Epithelial cell of prostate (primary cell): ENCODE measurements at regions not wholly inside any gene's neighbourhood (a gene's known extent, or its start where the extent isn't known, plus 50 kb on each side); places are given as distances from the start of the nearest gene placed in this dataset.

ENCODE experiments used
- DNase-seq: peaks from one replicate; pipeline ENCODE4 v3.0.0-alpha.2; 2011; ENCODE audit warnings: low read depth, low spot score
- H3K27ac ChIP-seq: fragments of 450-650 bp; 2 replicates; pipeline ENCODE4 v1.5.1; 2017; ENCODE audit warnings: mild to moderate bottlenecking

GRCh38 chr1:98251497-98251896, 330.7 kb upstream of the DPYD start:
- no peak for DNase-seq
- H3K27ac ChIP-seq = no peak overlapping the region

GRCh38 chr1:98232678-98233077, 311.8 kb upstream of the DPYD start:
- no peak for DNase-seq
- no peak overlapping the region for H3K27ac ChIP-seq

- H3K27ac ChIP-seq = no peak overlapping the region
- DNase-seq = no peak
Observed at GRCh38 chr1:98222706-98223105, 301.9 kb upstream of the DPYD start.

- no peak for DNase-seq
- no peak overlapping the region for H3K27ac ChIP-seq
Observed at GRCh38 chr1:98221923-98222322, 301.1 kb upstream of the DPYD start.

- DNase-seq = no peak
- no peak overlapping the region for H3K27ac ChIP-seq
Observed at GRCh38 chr1:98217601-98218000, 296.8 kb upstream of the DPYD start.

GRCh38 chr1:98216304-98216703, 295.5 kb upstream of the DPYD start:
- no peak overlapping the region for H3K27ac ChIP-seq
- DNase-seq = no peak

- DNase-seq = no peak
- H3K27ac ChIP-seq = no peak overlapping the region
Observed at GRCh38 chr1:98211271-98211845, 290.5 kb upstream of the DPYD start.

GRCh38 chr1:98210563-98210962, 289.7 kb upstream of the DPYD start:
- H3K27ac ChIP-seq = no peak overlapping the region
- DNase-seq = no peak

GRCh38 chr1:98210064-98210463, 289.2 kb upstream of the DPYD start:
- H3K27ac ChIP-seq = no peak overlapping the region
- DNase-seq = no peak

- H3K27ac ChIP-seq = no peak overlapping the region
- no peak for DNase-seq
Observed at GRCh38 chr1:98205291-98206017, 284.6 kb upstream of the DPYD start.

GRCh38 chr1:98203466-98203865, 282.6 kb upstream of the DPYD start:
- H3K27ac ChIP-seq = no peak overlapping the region
- no peak for DNase-seq

GRCh38 chr1:98201666-98202081, 280.8 kb upstream of the DPYD start:
- no peak overlapping the region for H3K27ac ChIP-seq

GRCh38 chr1:98197356-98197755, 276.5 kb upstream of the DPYD start:
- no peak for DNase-seq
- H3K27ac ChIP-seq = no peak overlapping the region

More at GRCh38 chr1:98201666-98202081, 280.8 kb upstream of the DPYD start:
- DNase-seq = no peak

- no peak overlapping the region for H3K27ac ChIP-seq
- DNase-seq = no peak
Observed at GRCh38 chr1:98196012-98196411, 275.2 kb upstream of the DPYD start.

GRCh38 chr1:98188774-98189173, 267.9 kb upstream of the DPYD start:
- DNase-seq = no peak
- H3K27ac ChIP-seq = no peak overlapping the region

- H3K27ac ChIP-seq = no peak overlapping the region
- DNase-seq = no peak
Observed at GRCh38 chr1:98184856-98185255, 264.0 kb upstream of the DPYD start.

- no peak overlapping the region for H3K27ac ChIP-seq
- no peak for DNase-seq
Observed at GRCh38 chr1:98181036-98181764, 260.4 kb upstream of the DPYD start.

GRCh38 chr1:98179151-98179773, 258.4 kb upstream of the DPYD start:
- DNase-seq = no peak
- H3K27ac ChIP-seq = no peak overlapping the region

GRCh38 chr1:98177751-98178150, 256.9 kb upstream of the DPYD start:
- H3K27ac ChIP-seq = no peak overlapping the region
- no peak for DNase-seq

GRCh38 chr1:98176936-98177335, 256.1 kb upstream of the DPYD start:
- H3K27ac ChIP-seq = no peak overlapping the region
- DNase-seq = no peak

- no peak overlapping the region for H3K27ac ChIP-seq
- DNase-seq = no peak
Observed at GRCh38 chr1:98176414-98176813, 255.6 kb upstream of the DPYD start.
